SK-N-SH (cell line): ENCODE measurements at regions not wholly inside any gene's neighbourhood (a gene's known extent, or its start where the extent isn't known, plus 50 kb on each side); places are given as distances from the start of the nearest gene placed in this dataset.

Experiments used
- CTCF ChIA-PET: fragments of 300-600, 350-600 bp; formaldehyde crosslinking; extraction: SDS; loops from one replicate; lab custom pipeline; 2021; lab: Yijun Ruan, JAX
- POLR2A ChIA-PET: fragments of 350-600 bp; sonication (Branson Sonifier 250); formaldehyde crosslinking; extraction: SDS; loops from one replicate; lab custom pipeline; 2020; ENCODE audit warnings: antibody characterized with exemption, inconsistent platforms; lab: Yijun Ruan, JAX
- DNase-seq: peaks from one replicate; pipeline ENCODE4 v3.0.0; 2012
- H2AFZ ChIP-seq: fragments of 200-600 bp; sonication (generic); 2 replicates; pipeline ENCODE4 v1.8.1; 2016; ENCODE audit warnings: antibody characterized with exemption, mild to moderate bottlenecking, low read depth
- H3F3A ChIP-seq: fragments of 200-600 bp; sonication (generic); replicated peaks from 2 replicates; pipeline ENCODE3; 2016; ENCODE audit warnings: antibody characterized with exemption, mild to moderate bottlenecking; ENCODE audit not compliant: insufficient read depth
- H3K27ac ChIP-seq, 2 experiments: fragments of 200-500 bp in 1 of 2; fragments of 200-600 bp in 1 of 2; sonication (Bioruptor generic) in 1 of 2; sonication (generic), shearing (Covaris generic) in 1 of 2; 2 replicates each; pipeline versions ENCODE4 v1.5.1 to v1.6.1; 2014 to 2016; ENCODE audit warnings: low read depth in 2 of 2, inconsistent platforms in 1 of 2, low read length in 1 of 2, mild to moderate bottlenecking in 1 of 2, mixed read lengths in 1 of 2
- H3K27me3 ChIP-seq: fragments of 200-600 bp; sonication (generic), shearing (Covaris generic); 2 replicates; pipeline ENCODE4 v1.6.1; 2016; ENCODE audit warnings: mixed run types; ENCODE audit not compliant: insufficient read depth
- H3K36me3 ChIP-seq, 2 experiments: fragments of 200-500 bp in 1 of 2; fragments of 200-600 bp in 1 of 2; sonication (Bioruptor generic) in 1 of 2; sonication (generic) in 1 of 2; replicated peaks in 1 of 2; 2 replicates each; pipeline versions ENCODE3 to v1.5.1; 2014 to 2016; ENCODE audit warnings: low read length in 1 of 2, mild to moderate bottlenecking in 1 of 2; ENCODE audit not compliant: insufficient read depth in 2 of 2, control insufficient read depth in 1 of 2
- H3K4me1 ChIP-seq, 2 experiments: fragments of 200-500 bp in 1 of 2; fragments of 200-600 bp in 1 of 2; sonication (Bioruptor generic) in 1 of 2; sonication (generic), shearing (Covaris generic) in 1 of 2; 2 replicates each; pipeline versions ENCODE4 v1.5.1 to v1.6.1; 2014 to 2016; ENCODE audit warnings: low read depth in 1 of 2, low read length in 1 of 2, mixed run types in 1 of 2; ENCODE audit not compliant: insufficient read depth in 2 of 2, control insufficient read depth in 1 of 2
- H3K4me2 ChIP-seq: fragments of 200-600 bp; sonication (generic), shearing (Covaris generic); 2 replicates; pipeline ENCODE4 v1.6.1; 2017; ENCODE audit warnings: mixed run types
- H3K4me3 ChIP-seq, 2 experiments: fragments of 200-500 bp in 1 of 2; fragments of 200-600 bp in 1 of 2; sonication (Bioruptor generic) in 1 of 2; sonication (generic), shearing (Covaris generic) in 1 of 2; 2 replicates each; pipeline versions ENCODE4 v1.5.1 to v1.8.1; 2014 to 2016; ENCODE audit warnings: low read depth in 2 of 2, inconsistent platforms in 1 of 2, low read length in 1 of 2, mild to moderate bottlenecking in 1 of 2, mixed read lengths in 1 of 2, moderate library complexity in 1 of 2
- H3K79me2 ChIP-seq: fragments of 200-600 bp; sonication (generic); 2 replicates; pipeline ENCODE4 v1.8.1; 2017; ENCODE audit warnings: mild to moderate bottlenecking; ENCODE audit not compliant: insufficient read depth
- H3K9ac ChIP-seq: fragments of 200-600 bp; sonication (generic); 2 replicates; pipeline ENCODE4 v1.6.1; 2017; ENCODE audit warnings: mixed run types
- H3K9me2 ChIP-seq: fragments of 200-600 bp; sonication (generic); 2 replicates; pipeline ENCODE4 v1.6.1; 2017; ENCODE audit warnings: mixed run types
- H3K9me3 ChIP-seq: fragments of 200-600 bp; sonication (generic); 2 replicates; pipeline ENCODE4 v1.6.1; 2017; ENCODE audit warnings: mixed run types, mild to moderate bottlenecking, moderate library complexity
- H4K20me1 ChIP-seq: fragments of 200-600 bp; sonication (generic); 2 replicates; pipeline ENCODE4 v1.6.1; 2017; ENCODE audit warnings: mild to moderate bottlenecking, mixed run types; ENCODE audit not compliant: insufficient read depth
- CTCF ChIP-seq: fragments of 200-600 bp; sonication (generic); IDR thresholded peaks from 2 replicates; pipeline ENCODE4 v1.6.1; 2017; ENCODE audit warnings: antibody characterized with exemption, mild to moderate bottlenecking, moderate library complexity
- ELF1 ChIP-seq: IDR thresholded peaks from 2 replicates; pipeline ENCODE4 v1.4.0; 2012
- EP300 ChIP-seq, 2 experiments: IDR thresholded peaks; 2 replicates each; pipeline versions ENCODE4 v1.4.0 to v1.6.1; 2012; ENCODE audit warnings: borderline replicate concordance in 1 of 2, low read depth in 1 of 2, low read length in 1 of 2
- FOSL2 ChIP-seq: IDR thresholded peaks from 2 replicates; pipeline ENCODE4 v1.4.0; 2012; ENCODE audit warnings: low read depth, mild to moderate bottlenecking, moderate library complexity, borderline replicate concordance
- GATA2 ChIP-seq: sonication (generic); formaldehyde crosslinking; IDR thresholded peaks from 2 replicates; pipeline ENCODE4 v1.5.0; 2020; ENCODE audit warnings: mild to moderate bottlenecking, missing genetic modification reagents
- MEF2A ChIP-seq: IDR thresholded peaks from 2 replicates; pipeline ENCODE4 v1.4.0; 2012; ENCODE audit warnings: low read depth, borderline replicate concordance
- NFIC ChIP-seq: IDR thresholded peaks from 2 replicates; pipeline ENCODE4 v1.4.0; 2012; ENCODE audit warnings: borderline replicate concordance
- PBX3 ChIP-seq: IDR thresholded peaks from 2 replicates; pipeline ENCODE4; 2012
- POLR2AphosphoS5 ChIP-seq: IDR thresholded peaks from 2 replicates; pipeline ENCODE4 v1.6.1; 2012; ENCODE audit warnings: low read depth, low read length
- RAD21 ChIP-seq: IDR thresholded peaks from 2 replicates; pipeline ENCODE4 v1.6.1; 2012; ENCODE audit warnings: mild to moderate bottlenecking, low read length
- REST ChIP-seq: IDR thresholded peaks from 2 replicates; pipeline ENCODE4 v1.6.1; 2012; ENCODE audit warnings: mild to moderate bottlenecking, low read depth, low read length, moderate library complexity
- RXRA ChIP-seq: IDR thresholded peaks from 2 replicates; pipeline ENCODE4 v1.4.0; 2012; ENCODE audit warnings: low read depth, mild to moderate bottlenecking, borderline replicate concordance
- SIN3A ChIP-seq: IDR thresholded peaks from 2 replicates; pipeline ENCODE4 v1.6.1; 2012; ENCODE audit warnings: low read depth, mild to moderate bottlenecking, low read length, moderate library complexity, borderline replicate concordance
- TAF1 ChIP-seq: IDR thresholded peaks from 2 replicates; pipeline ENCODE4 v1.6.1; 2012; ENCODE audit warnings: low read depth, mild to moderate bottlenecking, low read length, moderate library complexity, borderline replicate concordance
- TCF12 ChIP-seq: IDR thresholded peaks from 2 replicates; pipeline ENCODE4 v1.4.0; 2012
- TEAD4 ChIP-seq: IDR thresholded peaks from 2 replicates; pipeline ENCODE4 v1.4.0; 2012; ENCODE audit warnings: mild to moderate bottlenecking, borderline replicate concordance; ENCODE audit not compliant: insufficient read depth
- USF1 ChIP-seq: IDR thresholded peaks from 2 replicates; pipeline ENCODE4 v1.4.0; 2012; ENCODE audit warnings: low read depth, borderline replicate concordance
- ZBTB33 ChIP-seq: IDR thresholded peaks from 2 replicates; pipeline ENCODE4 v1.4.0; 2012; ENCODE audit warnings: low read depth, borderline replicate concordance
- WGBS: methylation state at CpG from one replicate; pipeline ENCODE4 v1.1.6; 2017; ENCODE audit warnings: low lambda C conversion rate; 5-methylcytosine and 5-hydroxymethylcytosine counted together

- TF ChIP-seq GATA2 (CRISPR knock-in tag) (no peak), MEF2A (no peak), REST (no peak), TAF1 (no peak), ELF1 (no peak), FOSL2 (no peak), RXRA (no peak), POLR2AphosphoS5 (no peak)
These were observed 74.0 kb upstream of the CUX1 start (continued) for GRCh38 chr7:101743241-101743994.

- H3K79me2 ChIP-seq, result no peaks in the 10 kb centered on the region
- peak overlapping the region in 1 of 2 experiments; percentile 54; a peak in 2 of 4 replicates for H3K4me3 ChIP-seq
- POLR2A ChIA-PET, result no interaction called here
- H3K9me3 ChIP-seq, result no peaks in the 10 kb centered on the region
- no peak overlapping the region for H3K27ac ChIP-seq
- no peaks in the 10 kb centered on the region for H3F3A ChIP-seq
- no peaks in the 10 kb centered on the region for H3K9me2 ChIP-seq
- no peaks in the 10 kb centered on the region; the same call in 1 of the 2 replicates for H3K27me3 ChIP-seq
- no peaks in the 10 kb centered on the region; a peak in 1 of 4 replicates for H3K4me1 ChIP-seq
- peak overlapping the region; percentile 97; the same call in 1 of the 2 replicates for H2AFZ ChIP-seq
- no peak overlapping the region for H3K9ac ChIP-seq
- 90% methylated on average over 9 of the region's 12 CpGs for WGBS
- H3K36me3 ChIP-seq, result no peaks in the 10 kb centered on the region
- CTCF ChIA-PET, result interaction anchor here (0.6 to 5.9 kb wide), 37 partner anchors 9 to 528 kb away, joined by 3 to 56 read pairs (median 5); partner anchors contain the start of gene CUX1
- H4K20me1 ChIP-seq, result no peaks in the 10 kb centered on the region
- H3K4me2 ChIP-seq, result peak overlapping the region; percentile 97; the same call in 1 of the 2 replicates
- DNase-seq, result no peak
- TF ChIP-seq TEAD4 (no peak), SIN3A (no peak), PBX3 (no peak), FOSL2 (no peak), TAF1 (no peak), GATA2 (CRISPR knock-in tag) (no peak), CTCF (no peak), TCF12 (no peak), ZBTB33 (no peak), EP300 (IDR thresholded peaks at IDR 0.05; ENCODE audit: borderline replicate concordance in 1 of 2, low read depth in 1 of 2, low read length in 1 of 2) (no peak), RAD21 (no peak), USF1 (no peak), NFIC (no peak), ELF1 (no peak)
These were observed 73.4 kb upstream of the CUX1 start for GRCh38 chr7:101743995-101744360.
